H9 (cell line): ENCODE measurements at regions not wholly inside any gene's neighbourhood (a gene's known extent, or its start where the extent isn't known, plus 50 kb on each side); places are given as distances from the start of the nearest gene placed in this dataset.

Experiments
- DNase-seq: peaks from one replicate; pipeline ENCODE4 v3.0.0-alpha.2; 2017
- H2AFZ ChIP-seq: one replicate; pipeline ENCODE4 v1.6.1; 2013; ENCODE audit warnings: mild to moderate bottlenecking, low read length, control low read depth, moderate library complexity
- H2AK5ac ChIP-seq: 2 replicates; pipeline ENCODE4 v1.6.1; 2013; ENCODE audit warnings: low read length, control low read depth, mixed read lengths; ENCODE audit not compliant: insufficient read length
- H2BK120ac ChIP-seq: one replicate; pipeline ENCODE4 v1.6.1; 2013; ENCODE audit warnings: low read depth, mild to moderate bottlenecking, low read length, control low read depth, inconsistent platforms; ENCODE audit not compliant: poor library complexity, severe bottlenecking
- H2BK12ac ChIP-seq: 2 replicates; pipeline ENCODE4 v1.6.1; 2013; ENCODE audit warnings: low read length, control low read depth, mixed read lengths, low read depth; ENCODE audit not compliant: insufficient read length
- H2BK15ac ChIP-seq: 2 replicates; pipeline ENCODE4 v1.6.1; 2013; ENCODE audit warnings: low read depth, low read length, control low read depth
- H2BK20ac ChIP-seq: one replicate; pipeline ENCODE4 v1.6.1; 2013; ENCODE audit warnings: low read depth, mild to moderate bottlenecking, low read length, control low read depth, inconsistent platforms; ENCODE audit not compliant: poor library complexity, severe bottlenecking
- H2BK5ac ChIP-seq: 2 replicates; pipeline ENCODE4 v1.6.1; 2013; ENCODE audit warnings: low read length, control low read depth, mixed read lengths; ENCODE audit not compliant: insufficient read length
- H3K14ac ChIP-seq: 2 replicates; pipeline ENCODE4 v1.6.1; 2013; ENCODE audit warnings: low read length, control low read depth; ENCODE audit not compliant: insufficient read depth
- H3K18ac ChIP-seq: 2 replicates; pipeline ENCODE4 v1.6.1; 2013; ENCODE audit warnings: low read depth, mild to moderate bottlenecking, mixed read lengths, low read length, control low read depth; ENCODE audit not compliant: insufficient read length
- H3K23ac ChIP-seq: 2 replicates; pipeline ENCODE4 v1.6.1; 2013; ENCODE audit warnings: low read length, control low read depth, mixed read lengths, low read depth; ENCODE audit not compliant: insufficient read length
- H3K23me2 ChIP-seq: 2 replicates; pipeline ENCODE4 v1.6.1; 2013; ENCODE audit warnings: low read depth, mild to moderate bottlenecking, mixed read lengths, low read length, control low read depth; ENCODE audit not compliant: insufficient read length, poor library complexity, severe bottlenecking
- H3K27ac ChIP-seq: 2 replicates; pipeline ENCODE4 v1.5.1; 2013; ENCODE audit warnings: low read length, control low read depth, mixed read lengths, low read depth; ENCODE audit not compliant: insufficient read length
- H3K27me3 ChIP-seq: 2 replicates; pipeline ENCODE4 v1.6.1; 2013; ENCODE audit warnings: low read length, control low read depth, inconsistent platforms; ENCODE audit not compliant: insufficient read depth
- H3K4ac ChIP-seq: 2 replicates; pipeline ENCODE4 v1.6.1; 2013; ENCODE audit warnings: low read depth, mild to moderate bottlenecking, control low read depth, inconsistent platforms, low read length, moderate library complexity
- H3K4me1 ChIP-seq: 2 replicates; pipeline ENCODE4 v1.6.1; 2013; ENCODE audit warnings: low read length, control low read depth, inconsistent platforms; ENCODE audit not compliant: insufficient read depth
- H3K4me2 ChIP-seq: 2 replicates; pipeline ENCODE4 v1.6.1; 2013; ENCODE audit warnings: low read length, control low read depth, mixed read lengths; ENCODE audit not compliant: insufficient read length, insufficient read depth
- H3K56ac ChIP-seq: 2 replicates; pipeline ENCODE4 v1.6.1; 2013; ENCODE audit warnings: low read depth, mild to moderate bottlenecking, mixed read lengths, low read length, control low read depth; ENCODE audit not compliant: insufficient read length
- H3K79me1 ChIP-seq: 2 replicates; pipeline ENCODE4 v1.6.1; 2013; ENCODE audit warnings: low read depth, mild to moderate bottlenecking, moderate library complexity, low read length, control low read depth, inconsistent platforms; ENCODE audit not compliant: insufficient read depth, poor library complexity, severe bottlenecking
- H3K79me2 ChIP-seq: 2 replicates; pipeline ENCODE4 v1.6.1; 2013; ENCODE audit warnings: low read length, control low read depth, inconsistent platforms; ENCODE audit not compliant: insufficient read depth
- H3K9ac ChIP-seq: 2 replicates; pipeline ENCODE4 v1.6.1; 2013; ENCODE audit warnings: low read length, control low read depth, mixed read lengths; ENCODE audit not compliant: insufficient read length; ENCODE audit errors: extremely low read depth
- H3K9me3 ChIP-seq: one replicate; pipeline ENCODE4 v1.6.1; 2013; ENCODE audit warnings: low read depth, low read length, inconsistent platforms; ENCODE audit not compliant: control insufficient read depth
- H3T11ph ChIP-seq: one replicate; pipeline ENCODE4 v1.6.1; 2013; ENCODE audit warnings: mild to moderate bottlenecking, low read length, control low read depth, inconsistent platforms
- H4K20me1 ChIP-seq: one replicate; pipeline ENCODE4 v1.6.1; 2013; ENCODE audit not compliant: control insufficient read depth, insufficient read length, insufficient read depth
- H4K5ac ChIP-seq: 2 replicates; pipeline ENCODE4 v1.6.1; 2013; ENCODE audit warnings: low read depth, mild to moderate bottlenecking, mixed read lengths, low read length, control low read depth; ENCODE audit not compliant: insufficient read length
- H4K8ac ChIP-seq: replicated peaks from 2 replicates; pipeline ENCODE4 v1.6.1; 2013; ENCODE audit warnings: low read length, control low read depth, mixed read lengths, low read depth; ENCODE audit not compliant: insufficient read length
- H4K91ac ChIP-seq: 2 replicates; pipeline ENCODE4 v1.6.1; 2013; ENCODE audit warnings: low read depth, mild to moderate bottlenecking, moderate library complexity, mixed read lengths, low read length, control low read depth; ENCODE audit not compliant: insufficient read length
- H3K27ac Mint-ChIP-seq, 3 experiments: 2 replicates in 2 of 3; 3 replicates in 1 of 3; pipeline ENCODE4 v1.8.0; 2020 to 2021; ENCODE audit warnings: mixed read lengths in 3 of 3, mild to moderate bottlenecking in 1 of 3, moderate library complexity in 1 of 3
- H3K27me3 Mint-ChIP-seq: 2 replicates; pipeline ENCODE4 v1.8.0; 2021; ENCODE audit warnings: low read depth, mild to moderate bottlenecking, moderate library complexity, mixed read lengths
- H3K36me3 Mint-ChIP-seq, 3 experiments: 2 replicates in 2 of 3; 3 replicates in 1 of 3; pipeline ENCODE4 v1.8.0; 2020 to 2021; ENCODE audit warnings: low read depth in 3 of 3, mixed read lengths in 3 of 3; ENCODE audit not compliant: insufficient read depth in 1 of 3
- H3K4me1 Mint-ChIP-seq, 2 experiments: 2 replicates each; pipeline ENCODE4 v1.8.0; 2020; ENCODE audit warnings: mixed read lengths in 2 of 2
- H3K4me3 Mint-ChIP-seq, 2 experiments: 2 replicates in 1 of 2; 3 replicates in 1 of 2; pipeline ENCODE4 v1.8.0; 2020 to 2021; ENCODE audit warnings: mild to moderate bottlenecking in 2 of 2, mixed read lengths in 2 of 2, moderate library complexity in 1 of 2
- H3K9me3 Mint-ChIP-seq, 2 experiments: 2 replicates in 1 of 2; 3 replicates in 1 of 2; pipeline ENCODE4 v1.8.0; 2020; ENCODE audit warnings: mild to moderate bottlenecking in 2 of 2, mixed read lengths in 2 of 2, moderate library complexity in 1 of 2
- WGBS: extraction: QIAGEN DNeasy Blood & Tissue Kit; methylation state at CpG from one replicate; pipeline ENCODE4 v1.1.7; 2013; ENCODE audit warnings: missing lambda C conversion rate, low lambda C conversion rate, mixed read lengths; ENCODE audit not compliant: insufficient read length; ENCODE audit errors: extremely low coverage; 5-methylcytosine and 5-hydroxymethylcytosine counted together
- TF ChIP-seq, protein P1 (sequence below): fragments of 200-600 bp; sonication (generic); conservative IDR thresholded peaks from 3 replicates; pipeline ENCODE4 v1.8.0; 2021; ENCODE audit warnings: antibody characterized with exemption, mild to moderate bottlenecking

DNA sequence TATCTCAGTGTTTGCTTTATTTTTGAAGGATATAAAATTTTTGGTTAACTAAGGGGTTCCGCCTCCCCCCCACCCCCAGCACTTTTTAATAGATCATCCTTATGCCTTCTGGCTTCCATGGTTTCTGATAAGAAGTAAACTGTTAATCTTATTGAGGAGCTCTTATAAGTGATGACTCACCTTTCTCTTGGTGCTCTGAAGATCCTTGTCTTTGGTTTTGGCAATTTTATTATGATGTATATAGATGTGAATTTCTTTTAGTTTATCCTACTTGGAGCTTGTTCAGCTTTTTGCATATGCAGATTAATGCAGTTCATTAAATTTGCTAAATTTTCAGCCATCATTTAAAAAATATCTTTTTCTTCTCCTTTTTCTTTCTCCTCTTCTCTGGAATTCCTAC, 91.7 kb upstream of the CTAGE1 start:
- Histone ChIP-seq H3K4ac (no peak overlapping the region), H2BK15ac (no peak overlapping the region), H3K4me1 (no peaks in the 10 kb centered on the region), H3K79me1 (no peaks in the 10 kb centered on the region), H4K20me1 (no peaks in the 10 kb centered on the region), H3K79me2 (no peaks in the 10 kb centered on the region), H3K27me3 (no peaks in the 10 kb centered on the region), H2BK120ac (no peak overlapping the region), H3K23me2 (no peaks in the 10 kb centered on the region), H4K5ac (no peak overlapping the region), H3T11ph (no peak overlapping the region), H4K8ac (no peak overlapping the region), H2AK5ac (no peak overlapping the region), H2AFZ (no peak overlapping the region), H3K56ac (no peak overlapping the region), H3K4me2 (no peak overlapping the region), H3K9ac (no peak overlapping the region), H3K18ac (no peak overlapping the region), H3K23ac (no peak overlapping the region), H2BK20ac (no peak overlapping the region), H3K27ac (no peak overlapping the region), H3K9me3 (no peaks in the 10 kb centered on the region), H4K91ac (no peak overlapping the region), H3K14ac (no peak overlapping the region), H2BK12ac (no peak overlapping the region), H2BK5ac (no peak overlapping the region)
- TF ChIP-seq, protein P1, sequence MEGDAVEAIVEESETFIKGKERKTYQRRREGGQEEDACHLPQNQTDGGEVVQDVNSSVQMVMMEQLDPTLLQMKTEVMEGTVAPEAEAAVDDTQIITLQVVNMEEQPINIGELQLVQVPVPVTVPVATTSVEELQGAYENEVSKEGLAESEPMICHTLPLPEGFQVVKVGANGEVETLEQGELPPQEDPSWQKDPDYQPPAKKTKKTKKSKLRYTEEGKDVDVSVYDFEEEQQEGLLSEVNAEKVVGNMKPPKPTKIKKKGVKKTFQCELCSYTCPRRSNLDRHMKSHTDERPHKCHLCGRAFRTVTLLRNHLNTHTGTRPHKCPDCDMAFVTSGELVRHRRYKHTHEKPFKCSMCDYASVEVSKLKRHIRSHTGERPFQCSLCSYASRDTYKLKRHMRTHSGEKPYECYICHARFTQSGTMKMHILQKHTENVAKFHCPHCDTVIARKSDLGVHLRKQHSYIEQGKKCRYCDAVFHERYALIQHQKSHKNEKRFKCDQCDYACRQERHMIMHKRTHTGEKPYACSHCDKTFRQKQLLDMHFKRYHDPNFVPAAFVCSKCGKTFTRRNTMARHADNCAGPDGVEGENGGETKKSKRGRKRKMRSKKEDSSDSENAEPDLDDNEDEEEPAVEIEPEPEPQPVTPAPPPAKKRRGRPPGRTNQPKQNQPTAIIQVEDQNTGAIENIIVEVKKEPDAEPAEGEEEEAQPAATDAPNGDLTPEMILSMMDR, result no peak
- no CpG with 5 or more reads among the region's 1 CpG for whole genome bisulfite sequencing
- Mint-ChIP-seq H3K4me3 (no peak overlapping the region), H3K4me1 (no peaks in the 10 kb centered on the region), H3K27me3 (peaks cover 2% of the 10 kb centered on the region; the same call in 1 of the 2 replicates), H3K9me3 (no peaks in the 10 kb centered on the region), H3K36me3 (no peaks in the 10 kb centered on the region), H3K27ac (no peak overlapping the region)
- no peak for DNase-seq
